ENCODE measurements at regions not wholly inside any gene's neighbourhood (a gene's known extent, or its start where the extent isn't known, plus 50 kb on each side); places are given as distances from the start of the nearest gene placed in this dataset.

GRCh38 chr18:53601344-53601743, 623.1 kb downstream of the MBD2 start:
- no peaks in the 10 kb centered on the region for H3K9me2 ChIP-seq (ENCODE audit: insufficient read depth, low read length)
- BruUV-seq (replicated peaks): no TSS peak
- no peaks in the 10 kb centered on the region for H4K20me1 ChIP-seq (ENCODE audit: insufficient read depth, low read length)
- H3K9me3 ChIP-seq (ENCODE audit: low read length): no peaks in the 10 kb centered on the region
- intact Hi-C loops (cut with micrococcal nuclease; ENCODE audit: unreplicated experiment): no loop called here
- no peak for DNase-seq (ENCODE audit: low spot score)
- TF ChIP-seq CTCF (conservative IDR thresholded peaks at IDR 0.05; ENCODE audit: low read length): no peak
- no peak for TF ChIP-seq EZH2phosphoT487 (IDR thresholded peaks at IDR 0.05; ENCODE audit: borderline replicate concordance, low read depth, low read length)
- POLR2A ChIA-PET: no interaction called here
- no peak overlapping the region for H3K4me2 ChIP-seq (ENCODE audit: low read length)
- no peak overlapping the region for H3K27ac ChIP-seq (ENCODE audit: low read depth, low read length, poor library complexity, severe bottlenecking)
- H3K36me3 ChIP-seq (ENCODE audit: insufficient read depth, low read length): no peaks in the 10 kb centered on the region
- no peak overlapping the region for H2AFZ ChIP-seq (ENCODE audit: low read length)
- H3K79me2 ChIP-seq (ENCODE audit: insufficient read depth, low read depth, low read length): no peaks in the 10 kb centered on the region
- H3K4me3 ChIP-seq (ENCODE audit: low read depth, low read length, poor library complexity, severe bottlenecking): no peak overlapping the region
- H3K4me1 ChIP-seq (ENCODE audit: insufficient read depth, low read length, poor library complexity, severe bottlenecking): no peaks in the 10 kb centered on the region
- CTCF ChIA-PET (ENCODE audit: unreplicated experiment): no interaction called here

DNA sequence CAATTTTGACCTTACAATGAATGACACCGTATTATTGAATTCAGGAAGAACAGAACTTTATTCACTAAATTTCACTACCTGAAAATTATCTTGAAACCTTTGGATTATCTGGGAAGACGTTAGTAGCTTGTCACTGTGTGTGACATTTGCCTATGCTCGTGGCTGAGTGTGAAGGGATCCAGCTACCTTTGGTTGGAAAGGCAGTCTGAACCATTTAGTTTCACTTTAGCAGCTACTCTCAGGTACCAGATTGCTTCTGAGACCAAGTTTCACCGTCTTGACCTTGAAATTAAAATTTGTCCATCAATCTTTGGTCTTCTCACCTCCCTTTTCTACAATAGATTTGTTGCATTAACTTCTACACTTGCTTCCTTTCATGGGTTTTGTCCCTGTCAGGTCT, 637.5 kb downstream of the MBD2 start:
- no peaks in the 10 kb centered on the region for H3K4me1 ChIP-seq (ENCODE audit: insufficient read depth, low read length, poor library complexity, severe bottlenecking)
- H3K9me3 ChIP-seq (ENCODE audit: low read length): no peaks in the 10 kb centered on the region
- no peaks in the 10 kb centered on the region for H3K9me2 ChIP-seq (ENCODE audit: insufficient read depth, low read length)
- no peak overlapping the region for H3K4me2 ChIP-seq (ENCODE audit: low read length)
- POLR2A ChIA-PET: no interaction called here
- no peak overlapping the region for H3K4me3 ChIP-seq (ENCODE audit: low read depth, low read length, poor library complexity, severe bottlenecking)
- DNase-seq (ENCODE audit: low spot score): no peak
- no peak overlapping the region for H2AFZ ChIP-seq (ENCODE audit: low read length)
- intact Hi-C loops (cut with micrococcal nuclease; ENCODE audit: unreplicated experiment): no loop called here
- CTCF ChIA-PET (ENCODE audit: unreplicated experiment): no interaction called here
- no TSS peak for BruUV-seq (replicated peaks)
- H3K79me2 ChIP-seq (ENCODE audit: insufficient read depth, low read depth, low read length): no peaks in the 10 kb centered on the region
- no peak overlapping the region for H3K27ac ChIP-seq (ENCODE audit: low read depth, low read length, poor library complexity, severe bottlenecking)
- H3K36me3 ChIP-seq (ENCODE audit: insufficient read depth, low read length): no peaks in the 10 kb centered on the region
- TF ChIP-seq EZH2phosphoT487 (IDR thresholded peaks at IDR 0.05; ENCODE audit: borderline replicate concordance, low read depth, low read length) (no peak), CTCF (conservative IDR thresholded peaks at IDR 0.05; ENCODE audit: low read length) (no peak)
- H4K20me1 ChIP-seq (ENCODE audit: insufficient read depth, low read length): no peaks in the 10 kb centered on the region
